GM18870 (cell line): ENCODE measurements at regions not wholly inside any gene's neighbourhood (a gene's known extent, or its start where the extent isn't known, plus 50 kb on each side); places are given as distances from the start of the nearest gene placed in this dataset.

ENCODE experiments used
- ATAC-seq: cut with Tn5 transposase; IDR thresholded peaks from one replicate; pipeline ENCODE4 v1.9.1; 2021; ENCODE audit warnings: moderate library complexity; ENCODE audit not compliant: unreplicated experiment

DNA sequence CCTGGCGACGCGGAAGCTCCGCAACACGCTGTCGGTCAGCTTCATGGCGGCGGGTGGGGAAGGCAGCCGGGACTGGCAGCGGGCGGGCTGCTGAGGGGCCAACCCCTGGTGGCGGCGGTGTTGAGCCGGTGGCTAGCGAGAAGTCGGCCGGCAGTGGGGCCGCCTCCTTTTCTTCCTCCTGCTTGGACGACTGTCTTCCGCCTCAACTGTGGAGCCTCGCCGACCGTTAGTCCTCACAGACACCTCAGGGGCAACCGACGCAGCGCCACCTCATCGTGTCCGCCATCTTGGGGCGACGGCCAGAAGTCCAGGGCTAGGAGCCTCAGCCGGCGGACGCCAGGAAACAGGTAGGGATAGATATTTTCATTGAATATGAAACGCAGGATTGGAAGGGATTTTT is 875.1 kb downstream of the NSUN3 start:
- ATAC-seq, result no peak

DNA sequence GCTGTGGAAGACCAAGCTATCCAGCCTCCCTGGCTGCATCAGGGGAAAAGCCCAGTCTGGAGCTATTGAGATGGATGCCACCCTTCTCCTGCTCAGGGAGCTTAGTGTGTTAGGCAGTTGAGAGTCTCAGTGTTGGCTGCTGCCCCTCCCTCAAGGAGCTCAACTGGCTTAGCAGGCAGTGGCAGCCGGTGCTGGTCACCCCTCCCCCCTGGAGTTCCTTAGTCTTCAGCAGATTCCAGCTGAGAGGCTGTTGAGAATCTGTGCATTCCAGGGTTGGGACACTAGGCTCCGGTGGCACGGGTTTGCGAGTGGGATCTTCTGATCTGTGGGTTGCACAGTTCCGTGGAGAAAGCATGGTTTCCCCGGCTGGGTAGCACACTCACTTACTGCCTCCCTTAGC is 883.8 kb downstream of the NSUN3 start:
- ATAC-seq, result no peak

DNA sequence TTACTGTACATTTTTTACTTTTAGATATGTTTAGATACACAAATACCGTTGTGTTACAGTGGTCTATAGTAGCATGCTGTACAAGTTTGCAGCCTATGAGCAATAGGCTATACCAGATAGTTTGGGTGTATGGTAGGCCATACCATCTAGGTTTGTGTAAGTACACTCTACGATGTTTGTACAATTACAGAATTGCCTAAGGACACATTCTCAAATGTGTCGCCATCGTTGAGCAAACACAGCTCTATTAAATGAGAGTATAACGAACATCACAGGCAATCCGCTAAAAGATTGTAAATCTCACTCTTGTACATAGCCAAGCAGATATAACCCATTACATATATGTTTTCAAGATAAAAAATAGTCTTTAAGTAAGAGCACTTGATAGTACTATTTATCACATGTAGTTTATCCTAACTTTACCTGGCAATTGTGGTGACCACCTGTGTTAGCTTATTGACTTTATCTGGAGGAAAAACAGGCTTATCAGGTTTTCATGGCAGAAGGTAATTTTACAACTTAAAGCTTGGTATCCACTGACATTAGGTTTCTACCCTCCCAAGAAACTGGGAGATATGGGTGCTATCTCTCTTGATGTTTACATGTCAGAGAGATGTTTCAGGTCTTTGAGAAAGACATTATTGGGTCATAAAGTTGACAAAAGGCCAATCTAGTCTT is 898.7 kb downstream of the NSUN3 start:
- no peak for ATAC-seq

DNA sequence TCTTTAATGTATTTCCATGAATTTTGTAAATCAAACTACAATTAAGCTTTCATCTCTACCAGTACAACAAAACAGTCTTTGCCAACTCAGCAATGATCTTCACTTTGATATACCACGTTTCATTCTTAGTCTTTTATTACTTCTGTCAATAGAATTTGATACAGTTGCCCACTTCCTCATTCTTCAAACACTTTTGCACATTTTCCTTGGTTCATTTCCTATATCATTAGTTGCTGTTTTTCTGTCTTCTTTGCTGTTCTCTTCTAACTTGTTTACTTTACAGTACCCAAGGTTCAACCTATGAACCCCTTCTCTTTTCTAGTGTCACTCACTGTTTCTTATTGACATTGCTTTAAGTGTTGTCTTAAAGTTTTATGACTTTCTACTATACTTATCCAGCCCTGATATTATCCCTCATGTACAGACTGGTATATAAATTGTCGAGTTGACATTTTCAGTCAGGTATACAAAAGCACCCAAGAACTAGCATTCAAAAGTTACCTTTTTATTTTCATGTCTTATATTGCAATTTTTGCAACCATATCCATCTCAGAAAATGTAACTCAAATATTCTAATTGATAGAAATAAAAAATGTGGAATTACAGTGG is 903.1 kb downstream of the NSUN3 start:
- no peak for ATAC-seq

DNA sequence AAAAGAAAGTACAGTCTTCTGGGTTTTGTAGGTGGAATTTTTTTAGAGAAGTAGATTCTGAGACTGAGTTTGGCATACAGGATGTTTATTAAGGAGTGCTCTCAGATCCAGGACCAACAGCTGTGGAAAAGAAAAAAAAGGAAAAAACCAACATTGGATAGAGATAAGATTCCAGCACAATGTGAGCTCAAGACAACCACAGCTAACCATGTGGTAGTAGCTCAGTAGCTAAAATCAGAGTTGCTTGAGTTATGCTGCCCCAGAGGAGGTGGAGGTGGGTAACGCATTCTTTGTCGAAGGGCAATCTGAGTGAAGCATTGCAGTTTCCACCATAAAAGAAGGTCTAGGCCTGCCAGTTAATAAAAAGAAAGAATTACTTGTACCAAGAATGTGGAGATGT is 904.3 kb downstream of the NSUN3 start:
- ATAC-seq, result no peak

DNA sequence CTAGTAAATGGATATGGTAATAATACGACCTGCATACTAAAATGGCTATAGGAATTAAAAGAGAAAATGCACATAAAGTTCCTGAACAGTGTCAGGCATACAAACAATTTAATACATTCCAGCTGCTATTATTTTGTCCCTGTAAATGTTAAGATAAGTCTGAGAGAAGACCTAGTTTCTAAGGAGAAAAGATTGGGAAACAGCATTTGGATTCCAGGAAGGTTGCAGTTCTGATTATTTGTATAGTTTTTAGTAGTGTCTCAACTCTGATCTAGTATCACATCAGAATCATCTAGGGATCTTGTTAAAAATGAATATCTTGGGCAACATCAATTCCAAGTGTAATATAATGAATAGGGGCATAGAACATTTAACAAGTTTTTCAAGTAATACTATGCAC is 905.7 kb downstream of the NSUN3 start:
- ATAC-seq, result no peak

DNA sequence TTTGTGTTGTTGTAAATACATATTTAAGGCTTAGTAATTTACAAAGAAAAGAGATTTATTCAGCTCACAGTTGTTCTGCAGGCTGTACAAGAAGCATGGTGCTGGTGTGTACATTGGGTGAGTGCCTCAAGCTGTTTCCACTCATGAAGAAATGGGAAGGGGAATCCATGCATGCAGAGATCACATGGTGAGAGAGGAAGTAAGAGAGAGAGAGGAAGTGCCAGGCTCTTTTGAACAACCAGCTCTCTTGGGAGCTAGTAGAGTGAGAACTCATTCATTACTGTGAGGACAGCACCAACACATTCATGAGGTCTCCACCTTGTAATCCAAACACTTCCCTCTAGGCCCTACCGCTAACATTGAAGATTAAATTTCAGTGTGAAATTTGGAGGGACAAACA is 909.2 kb downstream of the NSUN3 start:
- no peak for ATAC-seq

DNA sequence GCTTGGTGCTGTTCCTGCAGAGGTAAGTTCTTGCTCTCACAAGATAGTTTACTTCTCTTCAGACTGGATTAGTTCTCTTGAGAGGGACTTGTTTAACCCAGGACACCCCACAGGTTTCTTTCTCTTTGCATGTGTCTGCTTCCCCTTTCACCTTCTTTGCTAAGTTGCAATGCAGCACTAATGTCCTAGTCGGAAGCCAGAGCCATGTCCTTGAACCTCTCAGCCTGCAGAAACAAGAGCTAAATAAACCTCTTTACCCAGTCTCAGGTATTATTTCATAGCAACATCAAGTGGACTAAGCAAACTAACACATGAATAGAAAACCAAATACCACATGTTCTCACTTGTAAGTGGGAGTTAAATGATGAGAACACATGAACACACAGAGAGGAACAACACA is 915.2 kb downstream of the NSUN3 start:
- no peak for ATAC-seq

DNA sequence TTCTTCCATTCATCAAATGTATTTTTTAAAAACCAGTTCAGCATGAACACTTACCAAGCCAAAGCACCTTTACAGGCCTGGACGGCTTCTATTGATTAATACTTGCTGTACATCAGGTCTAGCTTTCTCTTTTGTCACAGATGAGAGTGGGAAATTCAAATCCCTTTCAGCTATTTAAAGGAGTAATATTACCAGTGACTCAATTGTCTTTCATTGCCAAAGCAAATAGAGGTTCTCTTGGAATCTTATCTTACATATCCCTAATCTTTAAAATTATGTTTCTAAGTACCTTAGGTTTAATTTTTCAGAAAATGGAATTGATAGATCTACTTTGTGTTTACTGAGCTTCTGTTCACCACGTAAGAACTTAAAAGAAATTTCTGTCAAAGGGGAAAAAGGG is 922.9 kb downstream of the NSUN3 start:
- no peak for ATAC-seq

DNA sequence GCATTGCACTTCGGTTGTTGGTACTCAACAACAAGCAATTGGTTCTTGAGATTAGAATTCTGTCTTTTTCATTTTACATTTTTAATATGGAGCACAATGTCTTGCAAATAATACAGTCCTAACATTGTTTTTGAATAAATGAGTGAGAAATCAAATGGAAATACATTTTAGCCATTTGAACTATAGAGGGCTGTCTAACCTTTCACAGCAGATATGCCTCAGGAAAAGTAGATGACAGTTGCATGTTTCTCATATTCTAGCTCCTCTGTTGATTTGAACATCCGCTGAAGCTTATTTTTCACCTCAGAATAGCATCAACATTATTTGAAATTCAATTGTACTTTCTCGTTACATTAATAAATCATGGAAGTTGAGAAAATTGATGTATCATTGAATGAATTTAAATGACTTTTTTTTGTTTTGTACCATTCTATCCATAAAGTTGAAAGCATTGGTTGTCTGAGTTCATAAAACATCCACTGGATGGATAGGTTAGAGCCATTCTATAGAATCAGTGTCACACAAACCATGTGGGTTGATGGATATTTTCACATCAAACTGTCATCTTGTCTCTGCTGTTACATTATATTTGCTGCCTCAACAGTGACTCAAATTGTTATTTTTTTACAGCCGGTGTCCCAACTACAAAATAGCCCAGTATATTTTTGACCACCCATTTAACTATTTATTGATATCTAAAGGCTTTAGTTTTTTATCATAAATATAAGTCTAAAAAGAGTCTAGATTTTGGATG is 928.3 kb downstream of the NSUN3 start:
- no peak for ATAC-seq

DNA sequence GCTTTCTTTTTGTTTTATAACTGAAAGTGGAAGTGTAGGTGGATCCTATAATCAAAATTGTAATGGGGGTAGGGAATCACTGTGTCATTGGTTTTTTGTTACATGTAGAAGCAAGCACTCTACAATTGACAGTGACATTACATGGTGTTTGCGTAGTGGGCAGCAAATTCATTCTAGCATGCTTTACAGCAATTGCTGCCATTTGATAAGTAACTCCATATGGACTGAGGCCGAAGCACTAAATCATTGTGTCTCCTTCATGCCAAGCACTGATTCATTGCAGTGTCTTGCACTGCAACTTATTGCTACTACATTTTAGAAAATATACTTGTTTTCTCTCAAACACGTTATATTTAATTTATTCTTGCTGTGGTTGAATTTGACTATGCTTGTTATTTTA is 933.9 kb downstream of the NSUN3 start:
- no peak for ATAC-seq

DNA sequence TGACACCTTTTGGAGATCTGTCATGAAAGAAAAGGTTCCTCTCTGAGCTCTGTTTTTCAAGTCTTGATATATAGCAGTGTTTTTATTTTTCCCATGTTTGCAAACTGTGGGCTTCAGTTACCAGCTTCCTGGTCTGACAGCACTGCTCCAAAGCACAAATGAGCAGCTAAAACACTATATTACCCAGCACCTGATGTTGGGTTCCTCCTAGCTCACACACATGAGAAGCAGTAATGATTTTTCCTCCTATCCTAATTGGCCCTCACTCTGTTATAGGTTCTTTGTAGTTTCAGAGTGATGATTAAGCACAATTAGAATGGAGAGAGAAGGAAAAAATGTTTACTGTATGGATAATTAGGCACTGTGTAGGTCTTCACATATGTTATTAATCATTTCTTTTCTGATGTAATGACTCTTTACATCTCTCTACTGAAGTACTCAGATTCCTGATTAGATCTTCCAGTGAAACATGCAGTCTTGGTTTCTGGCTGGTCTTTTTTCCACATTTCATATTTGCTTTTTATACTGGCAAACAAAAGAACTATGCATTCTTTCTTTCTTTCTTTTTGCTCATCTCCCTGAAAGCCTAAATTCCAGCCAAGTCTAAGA is 939.7 kb downstream of the NSUN3 start:
- ATAC-seq, result no peak

DNA sequence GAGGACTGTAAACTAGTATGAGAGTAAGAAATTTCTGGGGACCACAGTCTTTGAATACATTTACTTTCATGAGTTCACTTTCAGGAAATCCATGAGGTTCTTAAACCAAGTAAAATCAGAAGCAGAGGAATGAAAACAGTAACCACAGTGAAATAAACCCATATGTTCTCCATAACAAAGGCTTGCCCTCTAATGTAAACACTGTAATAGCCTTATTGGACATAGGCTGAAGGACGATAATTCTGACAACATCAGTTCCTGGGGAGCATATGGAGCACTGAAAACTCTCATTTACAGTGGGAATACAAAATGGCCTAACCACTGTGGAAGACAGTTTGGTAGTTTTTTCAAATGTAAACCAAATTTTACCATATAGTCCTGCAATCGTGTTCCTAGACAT is 965.8 kb downstream of the NSUN3 start:
- no peak for ATAC-seq

DNA sequence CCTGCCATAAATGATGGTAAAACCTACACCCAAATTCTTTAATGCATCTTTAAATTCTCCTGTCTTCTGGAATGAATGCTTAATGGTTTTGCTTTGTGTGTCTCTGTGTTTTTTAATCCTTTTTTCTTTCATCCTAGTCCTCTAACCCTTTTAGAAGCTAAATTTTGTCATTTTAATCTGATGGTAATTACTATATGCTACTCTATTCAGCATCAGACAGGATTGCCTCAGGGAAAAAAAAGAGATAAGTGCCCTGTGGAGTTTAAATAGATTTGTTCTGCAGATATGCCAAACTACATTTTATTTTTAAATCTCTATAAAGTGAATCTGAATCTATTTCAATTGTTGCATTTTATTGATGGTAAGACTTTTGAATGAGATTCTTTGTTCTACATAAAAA is 966.8 kb downstream of the NSUN3 start:
- no peak for ATAC-seq

DNA sequence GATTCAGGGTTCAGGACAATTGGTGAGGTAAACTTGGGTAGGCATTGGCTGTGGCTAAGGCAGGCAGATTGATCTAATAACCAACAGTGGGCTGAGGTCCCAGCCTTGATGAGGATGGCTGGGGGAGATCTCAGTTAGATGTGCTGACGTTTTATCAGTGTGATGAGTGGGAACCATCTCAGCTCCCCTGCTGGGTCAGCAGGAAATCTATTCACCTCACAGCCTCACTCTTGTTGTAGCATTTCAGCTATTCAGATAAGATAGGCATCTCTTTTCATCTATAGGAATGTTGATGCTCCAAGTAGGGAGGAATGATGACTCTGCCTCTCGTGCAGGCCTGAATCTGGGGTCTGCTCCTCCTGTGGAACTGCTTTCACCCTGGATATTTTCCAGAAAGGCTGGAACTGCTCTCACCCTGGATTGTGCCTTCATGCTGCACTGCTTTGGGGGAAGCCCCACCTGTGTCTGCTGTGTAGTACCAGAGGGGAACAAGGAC is 973.7 kb downstream of the NSUN3 start:
- ATAC-seq, result no peak

DNA sequence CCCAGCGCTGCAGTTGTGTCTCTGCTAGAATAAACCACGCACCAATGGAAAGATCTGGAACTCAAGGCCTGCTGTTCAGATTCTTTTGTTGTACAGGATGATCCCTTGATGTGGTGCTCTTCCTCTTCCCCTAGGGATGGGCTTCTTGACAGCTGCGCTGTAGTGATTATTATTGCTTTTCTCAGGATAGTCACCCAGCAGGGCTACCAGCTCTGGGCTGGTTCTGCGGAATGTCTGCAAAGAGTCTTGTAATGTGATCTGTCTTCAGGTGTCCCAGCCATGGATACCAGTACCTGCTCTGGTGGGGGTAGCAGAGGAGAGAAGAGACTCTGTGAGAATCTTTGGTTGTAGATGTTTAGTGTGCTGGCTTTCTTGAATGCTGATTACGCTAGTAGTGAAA is 974.2 kb downstream of the NSUN3 start:
- no peak for ATAC-seq

DNA sequence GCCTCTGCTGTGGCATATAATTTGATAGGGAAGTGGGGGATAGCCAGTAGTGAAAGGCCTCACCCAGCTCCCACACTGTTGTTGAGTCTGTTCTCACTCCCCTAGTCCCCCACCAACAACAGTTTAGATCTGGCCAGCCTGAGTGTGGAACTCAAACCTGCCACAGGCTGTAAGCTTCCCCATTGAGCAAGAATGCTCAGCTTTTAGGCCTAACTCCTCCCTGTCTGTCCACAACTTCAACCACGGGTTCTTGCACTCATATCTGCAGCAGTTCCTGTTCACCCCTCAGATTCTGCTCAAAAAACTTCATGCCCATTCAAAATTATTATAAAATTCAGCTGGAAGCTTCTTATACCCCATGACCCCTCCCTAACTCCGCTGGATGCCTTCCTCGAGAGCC is 975.1 kb downstream of the NSUN3 start:
- no peak for ATAC-seq

DNA sequence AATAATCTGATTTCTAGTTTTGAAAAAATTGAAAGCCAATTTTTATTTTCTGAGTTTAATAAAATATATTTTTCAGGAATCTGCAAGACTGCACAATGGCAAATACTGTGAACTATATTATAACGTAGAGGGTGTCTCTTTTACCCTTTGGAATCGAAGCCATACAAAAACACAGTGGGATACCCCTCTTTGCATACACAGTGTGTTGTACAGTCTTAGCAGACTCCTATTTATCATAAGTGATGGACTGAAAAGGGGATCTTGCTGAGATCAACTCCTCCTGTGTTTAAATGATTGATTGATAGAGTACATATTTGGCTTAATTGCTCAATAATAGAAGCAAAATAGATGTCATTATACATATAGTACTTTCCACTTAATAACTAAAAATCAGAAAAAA is 981.2 kb downstream of the NSUN3 start:
- ATAC-seq, result no peak

DNA sequence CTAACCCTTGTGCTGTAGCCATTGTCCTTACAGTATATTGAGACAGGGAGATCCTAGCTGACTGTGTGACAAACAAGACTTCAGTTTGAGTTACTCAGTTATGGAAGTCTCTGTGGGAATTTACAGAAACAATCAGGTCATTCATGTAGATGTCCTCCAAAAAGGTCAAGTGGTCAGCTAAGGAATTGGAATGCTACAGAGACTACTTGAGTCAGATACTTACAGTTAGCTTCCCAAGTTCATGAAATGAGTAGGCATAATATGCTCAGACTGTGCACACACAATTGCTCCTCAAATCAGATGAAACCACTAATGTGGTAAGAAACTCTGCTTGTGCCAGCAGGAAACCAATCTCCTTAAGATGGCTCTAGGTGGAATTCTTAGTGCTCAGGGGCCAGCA is 985.7 kb downstream of the NSUN3 start:
- no peak for ATAC-seq

DNA sequence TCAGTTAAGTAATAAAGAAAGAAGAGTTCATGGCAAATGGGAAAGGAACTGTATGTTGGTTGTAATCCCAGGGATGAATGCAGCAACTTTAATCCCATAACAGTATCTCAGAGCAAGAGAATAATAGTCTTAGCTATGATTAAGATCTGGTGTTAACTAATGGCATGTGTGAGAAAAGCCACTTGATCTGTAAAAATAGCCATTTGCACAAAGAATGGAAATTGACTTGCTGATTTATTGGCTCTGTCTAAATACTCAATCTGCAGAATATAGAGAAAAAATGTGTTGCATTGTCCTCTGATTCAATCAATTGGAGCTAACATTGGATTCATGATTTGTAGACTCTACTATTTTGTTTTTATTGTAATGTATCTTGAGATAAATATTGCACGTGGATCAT is 987.0 kb downstream of the NSUN3 start:
- no peak for ATAC-seq

DNA sequence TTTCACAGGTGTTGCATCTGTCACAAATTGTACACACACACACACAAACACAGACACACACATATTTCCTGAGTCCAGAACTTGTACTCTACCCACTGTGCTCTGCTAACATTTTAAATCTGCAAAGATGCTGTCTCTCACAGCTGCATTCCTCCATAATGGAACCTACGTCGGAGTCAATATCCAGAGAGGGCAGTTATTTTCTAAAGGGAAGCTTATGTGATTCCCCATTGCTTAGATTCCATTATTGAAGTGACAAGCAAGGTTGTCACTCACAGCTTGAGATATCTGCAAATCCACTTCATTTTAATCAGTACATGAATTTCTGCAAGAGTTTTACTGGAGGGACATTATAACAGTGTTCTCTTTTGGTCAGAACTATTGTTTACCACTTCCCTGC is 992.4 kb downstream of the NSUN3 start:
- ATAC-seq, result no peak

DNA sequence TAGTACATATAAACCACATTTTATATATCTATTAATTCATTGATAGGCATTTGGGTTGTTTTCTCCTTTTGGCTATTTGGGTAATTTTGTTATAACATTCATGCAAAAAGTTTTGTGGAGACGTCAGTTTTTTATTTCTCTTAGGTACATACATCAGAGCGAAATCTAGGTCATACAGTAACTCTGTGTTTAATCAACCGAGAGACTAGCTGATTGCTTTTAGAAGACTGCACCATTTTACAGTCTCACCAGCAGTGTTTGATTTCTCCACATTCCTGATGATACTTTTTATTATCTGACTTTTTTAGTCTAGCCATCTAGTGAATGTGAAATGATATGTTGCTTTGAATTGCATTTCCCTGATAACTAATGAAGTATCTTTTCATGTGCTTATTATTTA is 1019.3 kb downstream of the NSUN3 start:
- no peak for ATAC-seq
